ENCODE measurements at regions not wholly inside any gene's neighbourhood (a gene's known extent, or its start where the extent isn't known, plus 50 kb on each side); places are given as distances from the start of the nearest gene placed in this dataset.

DNA sequence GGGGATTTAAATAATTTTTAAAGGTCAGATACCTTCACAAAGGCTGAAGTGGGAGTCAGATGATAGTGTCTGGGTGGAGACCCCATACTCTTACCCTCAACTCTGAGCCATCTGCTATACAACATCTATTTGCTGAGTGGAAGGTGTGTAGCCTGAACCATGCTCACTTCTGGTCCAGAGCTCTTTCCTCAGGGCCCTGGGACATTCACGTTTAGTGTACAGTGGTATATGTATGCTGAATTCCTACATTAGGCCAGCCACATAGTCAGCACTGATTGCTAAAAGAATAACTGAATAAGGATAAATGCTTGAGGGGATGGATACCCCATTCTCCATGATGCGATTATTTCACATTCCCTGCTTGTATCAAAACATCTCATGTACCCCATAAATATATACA is 107.3 kb downstream of the KIF26A start:
- TF ChIP-seq TAF1 (IDR thresholded peaks at IDR 0.05; ENCODE audit: borderline replicate concordance, insufficient read depth, low read length) (no peak), POLR2AphosphoS5 (IDR thresholded peaks at IDR 0.05; ENCODE audit: low read depth, low read length) (no peak), FOXP2 (optimal IDR thresholded peaks at IDR 0.05; ENCODE audit: borderline replicate concordance, extremely low read depth, extremely low read length, insufficient read depth) (no peak), SIN3A (IDR thresholded peaks at IDR 0.05; ENCODE audit: borderline replicate concordance, insufficient read depth, low read length) (no peak)
- TF ChIP-seq, protein P1, sequence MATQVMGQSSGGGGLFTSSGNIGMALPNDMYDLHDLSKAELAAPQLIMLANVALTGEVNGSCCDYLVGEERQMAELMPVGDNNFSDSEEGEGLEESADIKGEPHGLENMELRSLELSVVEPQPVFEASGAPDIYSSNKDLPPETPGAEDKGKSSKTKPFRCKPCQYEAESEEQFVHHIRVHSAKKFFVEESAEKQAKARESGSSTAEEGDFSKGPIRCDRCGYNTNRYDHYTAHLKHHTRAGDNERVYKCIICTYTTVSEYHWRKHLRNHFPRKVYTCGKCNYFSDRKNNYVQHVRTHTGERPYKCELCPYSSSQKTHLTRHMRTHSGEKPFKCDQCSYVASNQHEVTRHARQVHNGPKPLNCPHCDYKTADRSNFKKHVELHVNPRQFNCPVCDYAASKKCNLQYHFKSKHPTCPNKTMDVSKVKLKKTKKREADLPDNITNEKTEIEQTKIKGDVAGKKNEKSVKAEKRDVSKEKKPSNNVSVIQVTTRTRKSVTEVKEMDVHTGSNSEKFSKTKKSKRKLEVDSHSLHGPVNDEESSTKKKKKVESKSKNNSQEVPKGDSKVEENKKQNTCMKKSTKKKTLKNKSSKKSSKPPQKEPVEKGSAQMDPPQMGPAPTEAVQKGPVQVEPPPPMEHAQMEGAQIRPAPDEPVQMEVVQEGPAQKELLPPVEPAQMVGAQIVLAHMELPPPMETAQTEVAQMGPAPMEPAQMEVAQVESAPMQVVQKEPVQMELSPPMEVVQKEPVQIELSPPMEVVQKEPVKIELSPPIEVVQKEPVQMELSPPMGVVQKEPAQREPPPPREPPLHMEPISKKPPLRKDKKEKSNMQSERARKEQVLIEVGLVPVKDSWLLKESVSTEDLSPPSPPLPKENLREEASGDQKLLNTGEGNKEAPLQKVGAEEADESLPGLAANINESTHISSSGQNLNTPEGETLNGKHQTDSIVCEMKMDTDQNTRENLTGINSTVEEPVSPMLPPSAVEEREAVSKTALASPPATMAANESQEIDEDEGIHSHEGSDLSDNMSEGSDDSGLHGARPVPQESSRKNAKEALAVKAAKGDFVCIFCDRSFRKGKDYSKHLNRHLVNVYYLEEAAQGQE (IDR thresholded peaks at IDR 0.05; ENCODE audit: insufficient read depth in 1 of 2, low read depth in 2 of 2, low read length in 2 of 2), result no peak
